ENCODE measurements at regions not wholly inside any gene's neighbourhood (a gene's known extent, or its start where the extent isn't known, plus 50 kb on each side); places are given as distances from the start of the nearest gene placed in this dataset.

DNA sequence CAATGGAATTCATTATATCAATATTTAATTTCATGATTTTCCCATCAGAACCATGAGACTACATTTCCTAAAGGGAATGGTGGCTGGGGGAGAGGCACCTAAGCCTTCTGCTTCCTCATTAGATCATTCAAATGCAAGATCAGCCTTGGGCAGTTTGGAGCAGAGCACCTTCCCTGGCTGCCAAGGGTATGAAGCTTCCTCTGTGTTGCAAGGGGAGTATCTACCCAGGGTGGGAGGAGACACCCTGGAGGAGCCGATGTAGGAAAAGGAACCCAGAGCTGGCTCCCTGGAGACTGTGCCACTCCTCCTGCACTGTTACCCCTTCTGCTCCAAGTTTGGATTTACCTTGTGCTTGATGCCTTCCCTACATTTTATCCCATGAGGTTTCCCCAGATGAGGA is 299.7 kb upstream of the PRDM1 start:
- Histone ChIP-seq H3K79me2 (replicated peaks; ENCODE audit: insufficient read depth) (no peaks in the 10 kb centered on the region), H3K27ac (ENCODE audit: low read depth) (no peak overlapping the region), H4K20me1 (replicated peaks; ENCODE audit: insufficient read depth) (no peaks in the 10 kb centered on the region), H3K4me2 (no peak overlapping the region), H2AFZ (no peak overlapping the region), H3K4me3 (no peak overlapping the region), H3K4me1 (ENCODE audit: insufficient read depth) (no peaks in the 10 kb centered on the region), H3K27me3 (ENCODE audit: insufficient read depth) (no peaks in the 10 kb centered on the region), H3F3A (replicated peaks; ENCODE audit: low read depth) (no peaks in the 10 kb centered on the region), H3K36me3 (ENCODE audit: insufficient read depth) (no peaks in the 10 kb centered on the region), H3K9me2 (ENCODE audit: insufficient read depth) (peaks cover 6% of the 10 kb centered on the region; the same call in 1 of the 2 replicates)
- H3K36me3 Mint-ChIP-seq (ENCODE audit: low read depth): no peaks in the 10 kb centered on the region
- no peak overlapping the region for H3K4me3 Mint-ChIP-seq
- 0 out of 3 replicates have a peak, but pooled peaks cover 2% of the 10 kb centered on the region for H3K4me1 Mint-ChIP-seq
- H3K9me3 Mint-ChIP-seq: no peaks in the 10 kb centered on the region
- ATAC-seq (no peak), DNase-seq (ENCODE audit: low spot score) (no peak)
- TF ChIP-seq STAT1 (IDR thresholded peaks at IDR 0.05; ENCODE audit: unreplicated experiment) (no peak), JUNB (IDR thresholded peaks at IDR 0.05; ENCODE audit: unreplicated experiment) (no peak), EZH2 (IDR thresholded peaks at IDR 0.05; ENCODE audit: low read depth, unreplicated experiment) (no peak), POLR2AphosphoS5 (IDR thresholded peaks at IDR 0.05; ENCODE audit: low read depth) (no peak), ETS1 (IDR thresholded peaks at IDR 0.05) (no peak), ZNF331 (CRISPR knock-in tag; IDR thresholded peaks at IDR 0.05; ENCODE audit: low read depth) (no peak), ZNF114 (CRISPR knock-in tag; IDR thresholded peaks at IDR 0.05) (no peak), EZH2phosphoT487 (IDR thresholded peaks at IDR 0.05; ENCODE audit: unreplicated experiment) (no peak), CREB1 (CRISPR knock-in tag; IDR thresholded peaks at IDR 0.05; ENCODE audit: low read depth) (no peak), NANOG (IDR thresholded peaks at IDR 0.05; ENCODE audit: borderline replicate concordance) (no peak), ZNF462 (CRISPR knock-in tag; IDR thresholded peaks at IDR 0.05) (no peak), CTCF (conservative IDR thresholded peaks at IDR 0.05; ENCODE audit: low read depth in 2 of 2) (no peak)
- TF ChIP-seq, protein P1, sequence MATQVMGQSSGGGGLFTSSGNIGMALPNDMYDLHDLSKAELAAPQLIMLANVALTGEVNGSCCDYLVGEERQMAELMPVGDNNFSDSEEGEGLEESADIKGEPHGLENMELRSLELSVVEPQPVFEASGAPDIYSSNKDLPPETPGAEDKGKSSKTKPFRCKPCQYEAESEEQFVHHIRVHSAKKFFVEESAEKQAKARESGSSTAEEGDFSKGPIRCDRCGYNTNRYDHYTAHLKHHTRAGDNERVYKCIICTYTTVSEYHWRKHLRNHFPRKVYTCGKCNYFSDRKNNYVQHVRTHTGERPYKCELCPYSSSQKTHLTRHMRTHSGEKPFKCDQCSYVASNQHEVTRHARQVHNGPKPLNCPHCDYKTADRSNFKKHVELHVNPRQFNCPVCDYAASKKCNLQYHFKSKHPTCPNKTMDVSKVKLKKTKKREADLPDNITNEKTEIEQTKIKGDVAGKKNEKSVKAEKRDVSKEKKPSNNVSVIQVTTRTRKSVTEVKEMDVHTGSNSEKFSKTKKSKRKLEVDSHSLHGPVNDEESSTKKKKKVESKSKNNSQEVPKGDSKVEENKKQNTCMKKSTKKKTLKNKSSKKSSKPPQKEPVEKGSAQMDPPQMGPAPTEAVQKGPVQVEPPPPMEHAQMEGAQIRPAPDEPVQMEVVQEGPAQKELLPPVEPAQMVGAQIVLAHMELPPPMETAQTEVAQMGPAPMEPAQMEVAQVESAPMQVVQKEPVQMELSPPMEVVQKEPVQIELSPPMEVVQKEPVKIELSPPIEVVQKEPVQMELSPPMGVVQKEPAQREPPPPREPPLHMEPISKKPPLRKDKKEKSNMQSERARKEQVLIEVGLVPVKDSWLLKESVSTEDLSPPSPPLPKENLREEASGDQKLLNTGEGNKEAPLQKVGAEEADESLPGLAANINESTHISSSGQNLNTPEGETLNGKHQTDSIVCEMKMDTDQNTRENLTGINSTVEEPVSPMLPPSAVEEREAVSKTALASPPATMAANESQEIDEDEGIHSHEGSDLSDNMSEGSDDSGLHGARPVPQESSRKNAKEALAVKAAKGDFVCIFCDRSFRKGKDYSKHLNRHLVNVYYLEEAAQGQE (IDR thresholded peaks at IDR 0.05; ENCODE audit: unreplicated experiment): no peak
- H3K27me3 Mint-ChIP-seq (ENCODE audit: insufficient read depth, low read depth, poor library complexity): no peaks in the 10 kb centered on the region
- H3K27ac Mint-ChIP-seq: no peak overlapping the region
